ENCODE measurements at regions not wholly inside any gene's neighbourhood (a gene's known extent, or its start where the extent isn't known, plus 50 kb on each side); places are given as distances from the start of the nearest gene placed in this dataset.
"Not testable (repeated sequence)": the region's sequence is repeated elsewhere in the genome, so short reads cannot be mapped to it uniquely, and the experiment has no call there.

- DNase-seq (ENCODE audit: low spot score): not testable (repeated sequence)
Observed at GRCh38 chr6:66166713-66167112, 459.7 kb upstream of the EYS start.

DNA sequence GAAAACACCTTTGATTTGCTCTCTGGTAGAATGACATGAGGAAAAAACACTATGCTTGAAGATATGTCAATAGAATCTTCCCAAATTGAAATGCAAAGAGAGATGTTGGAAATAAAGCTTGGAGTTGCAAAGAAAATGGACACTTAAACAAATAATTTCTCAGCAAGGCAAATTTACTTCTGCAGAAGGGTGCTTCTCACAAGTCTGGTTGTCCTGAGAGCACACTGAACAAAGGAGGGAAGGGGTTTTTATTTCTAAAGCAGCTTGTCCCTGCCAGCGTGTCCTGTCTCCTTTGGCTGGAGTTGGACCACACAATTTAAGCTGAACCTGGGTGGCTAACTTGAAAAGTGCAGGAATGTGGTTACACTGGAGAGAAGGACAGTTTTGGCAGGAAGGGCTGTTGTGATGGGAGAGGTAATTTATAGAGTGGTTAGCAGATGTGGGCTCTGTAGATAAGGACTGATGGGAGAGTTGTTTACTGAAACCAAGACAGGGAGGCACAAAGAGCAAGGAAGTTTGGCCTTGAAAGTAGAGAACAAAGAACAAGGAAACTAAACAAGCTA lies 454.6 kb upstream of the EYS start:
- DNase-seq (ENCODE audit: low spot score): no peak

DNA sequence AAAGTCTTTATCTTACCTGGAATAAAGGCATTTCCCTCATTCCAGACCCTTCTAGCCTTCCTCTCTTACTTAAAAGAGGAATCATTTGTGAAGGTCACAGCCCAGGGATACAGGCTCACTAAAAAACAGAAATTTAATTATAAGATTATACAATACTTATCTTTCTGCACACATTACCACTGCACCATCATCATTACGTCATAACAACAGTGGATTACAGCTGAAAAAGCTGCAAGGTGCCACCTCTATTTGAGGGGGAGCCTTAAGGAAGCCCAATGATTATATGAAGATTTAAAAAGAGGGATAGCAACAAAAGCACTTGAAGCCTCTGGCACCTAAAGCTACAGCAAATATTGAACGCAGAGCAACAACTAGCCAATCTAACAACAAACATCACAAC lies 452.9 kb upstream of the EYS start:
- DNase-seq (ENCODE audit: low spot score): no peak

DNA sequence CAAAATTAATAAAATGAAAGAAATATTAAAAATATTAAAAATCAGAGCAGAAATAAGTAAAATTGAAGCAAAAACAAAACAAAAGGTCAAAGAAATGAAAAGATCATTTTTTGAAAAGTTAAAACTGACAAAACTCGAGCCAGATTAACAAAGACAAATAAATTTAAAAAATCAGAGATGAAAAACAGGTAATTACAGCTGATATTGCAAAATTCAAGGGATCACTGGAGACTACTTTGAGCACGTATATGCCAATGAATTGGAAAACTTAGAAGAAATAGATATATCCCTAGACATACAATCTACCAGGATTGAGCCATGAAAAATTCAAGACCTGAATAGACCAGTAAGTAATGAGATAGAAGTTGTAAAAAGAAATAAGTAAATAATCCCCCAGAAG lies 446.2 kb upstream of the EYS start:
- no peak for DNase-seq (ENCODE audit: low spot score)

GRCh38 chr6:66149132-66149531 lies 442.1 kb upstream of the EYS start:
- DNase-seq (ENCODE audit: low spot score): no peak

GRCh38 chr6:66145867-66146266 lies 438.8 kb upstream of the EYS start:
- DNase-seq (ENCODE audit: low spot score): no peak

GRCh38 chr6:66134021-66134420 lies 427.0 kb upstream of the EYS start:
- DNase-seq (ENCODE audit: low spot score): no peak

DNA sequence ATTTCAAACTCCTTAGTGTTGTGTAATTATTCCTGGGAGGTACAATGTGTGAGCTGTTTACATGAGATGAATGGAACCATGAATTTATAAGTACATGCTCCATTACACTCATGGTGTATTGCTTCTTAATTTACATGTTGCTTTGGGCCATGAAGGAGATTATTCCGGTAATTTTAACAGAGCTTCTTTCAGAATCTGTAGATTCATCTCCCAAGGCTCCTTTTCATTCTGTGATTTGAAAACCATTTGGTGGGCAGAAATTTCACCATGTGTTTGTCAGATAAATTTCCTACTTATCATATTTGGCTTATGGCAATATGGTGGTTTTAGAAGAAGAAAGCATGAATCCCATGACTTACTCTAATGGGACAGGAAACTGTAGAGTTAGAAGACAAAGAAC lies 421.6 kb upstream of the EYS start:
- DNase-seq (ENCODE audit: low spot score): no peak

- DNase-seq (ENCODE audit: low spot score): no peak
Observed at GRCh38 chr6:66128243-66128642, 421.2 kb upstream of the EYS start.

- DNase-seq (ENCODE audit: low spot score): no peak
Observed at GRCh38 chr6:66127061-66127460, 420.0 kb upstream of the EYS start.

GRCh38 chr6:66126358-66126757 lies 419.3 kb upstream of the EYS start:
- DNase-seq (ENCODE audit: low spot score): no peak

DNA sequence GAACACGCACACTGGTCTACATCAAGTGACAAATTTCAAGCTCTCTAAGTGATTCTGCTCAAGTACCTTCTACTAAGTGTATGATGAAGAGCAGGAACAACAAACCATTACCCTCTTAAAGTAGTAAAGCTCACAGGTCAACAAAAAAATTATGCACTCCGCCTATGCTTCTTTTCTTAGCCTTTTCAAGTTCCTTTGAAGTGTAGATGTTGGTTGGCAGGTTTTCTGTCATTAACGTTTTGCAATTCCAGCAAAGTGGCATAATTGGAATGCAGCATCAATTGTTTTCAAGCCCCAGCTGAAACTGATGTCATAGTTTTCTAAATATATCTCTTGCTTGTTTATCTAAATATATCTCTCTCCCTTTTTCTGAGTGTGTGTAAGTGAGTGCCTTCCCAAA lies 396.9 kb upstream of the EYS start:
- DNase-seq (ENCODE audit: low spot score): peak; percentile 37

DNA sequence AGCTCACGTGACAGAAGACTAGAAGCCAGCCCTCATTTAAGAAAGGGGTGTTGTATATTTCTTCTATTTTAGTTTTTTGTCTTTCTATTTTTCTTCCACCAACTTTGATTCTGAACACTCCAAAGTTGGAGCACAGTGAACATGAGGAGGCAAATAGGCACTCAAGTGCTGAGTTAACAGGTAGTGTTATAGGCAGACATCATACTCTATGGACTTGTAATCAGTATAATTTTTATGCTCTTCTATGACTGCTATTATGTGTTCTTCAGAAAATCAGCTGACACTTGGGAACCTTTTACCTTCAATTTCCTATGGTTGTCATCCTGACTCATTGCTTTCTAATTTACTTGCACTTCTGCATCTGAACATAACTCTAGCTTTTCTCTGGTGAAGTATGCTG lies 396.3 kb upstream of the EYS start:
- DNase-seq (ENCODE audit: low spot score): no peak

DNA sequence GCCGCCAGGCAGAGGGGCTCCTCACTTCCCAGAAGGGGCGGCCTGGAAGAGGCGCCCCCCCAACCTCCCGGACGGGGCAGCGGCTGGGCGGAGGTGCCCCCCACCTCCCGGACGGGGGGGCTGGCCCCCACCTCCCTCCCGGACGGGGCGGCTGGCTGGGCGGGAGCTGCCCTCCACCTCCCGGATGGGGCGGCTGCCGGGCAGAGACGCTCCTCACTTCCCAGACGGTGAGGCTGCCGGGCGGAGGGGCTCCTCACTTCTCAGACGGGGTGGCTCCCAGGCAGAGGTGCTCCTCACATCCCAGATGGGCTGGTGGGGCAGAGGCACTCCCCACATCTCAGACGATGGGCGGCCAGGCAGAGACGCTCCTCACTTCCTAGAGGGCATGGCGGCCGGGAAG lies 389.7 kb upstream of the EYS start:
- no peak for DNase-seq (ENCODE audit: low spot score)

GRCh38 chr6:66094615-66095014 lies 387.6 kb upstream of the EYS start:
- DNase-seq (ENCODE audit: low spot score): no peak

- not testable (repeated sequence) for DNase-seq (ENCODE audit: low spot score)
Observed at GRCh38 chr6:66092306-66092705, 385.3 kb upstream of the EYS start.

DNA sequence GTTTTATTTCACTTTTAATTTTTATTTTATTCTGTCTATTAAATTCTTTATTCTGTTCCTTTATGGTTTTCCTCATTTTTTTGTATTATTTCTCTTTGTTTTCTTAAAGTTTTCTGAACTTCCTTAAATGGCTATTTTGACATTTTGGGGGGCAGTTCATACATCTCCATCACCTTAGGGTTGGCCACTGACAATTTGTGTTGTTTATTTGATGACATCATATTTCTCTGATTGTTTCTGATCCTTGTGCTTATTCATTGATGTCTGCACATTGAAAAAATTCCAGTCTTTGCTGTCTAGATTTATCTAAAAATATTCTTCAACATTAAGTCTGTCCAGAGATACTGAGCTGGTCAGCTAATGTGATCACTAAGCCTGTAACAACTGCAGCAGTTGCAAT lies 379.5 kb upstream of the EYS start:
- DNase-seq (ENCODE audit: low spot score): no peak

- no peak for DNase-seq (ENCODE audit: low spot score)
Observed at GRCh38 chr6:66082914-66083313, 375.9 kb upstream of the EYS start.

GRCh38 chr6:66068907-66069306 lies 361.9 kb upstream of the EYS start:
- DNase-seq (ENCODE audit: low spot score): no peak

DNA sequence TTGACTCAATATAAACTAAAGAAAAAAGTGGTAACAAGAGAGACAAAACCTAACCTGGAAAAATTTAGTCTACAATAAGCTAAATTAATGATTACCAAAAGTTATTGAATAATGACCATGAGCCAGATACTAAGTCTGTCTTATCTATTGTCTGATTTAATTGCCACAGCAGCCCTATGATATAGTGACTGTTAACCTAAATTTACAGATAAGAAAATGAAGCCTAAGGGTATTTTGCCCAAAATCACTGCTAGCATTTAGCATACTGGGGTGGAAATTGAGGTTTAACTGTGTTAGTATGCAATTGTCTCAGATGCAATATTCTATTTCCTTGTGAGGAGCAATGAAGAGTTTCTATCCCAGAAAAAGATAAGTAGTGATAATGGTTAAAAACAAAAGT lies 361.0 kb upstream of the EYS start:
- no peak for DNase-seq (ENCODE audit: low spot score)

DNA sequence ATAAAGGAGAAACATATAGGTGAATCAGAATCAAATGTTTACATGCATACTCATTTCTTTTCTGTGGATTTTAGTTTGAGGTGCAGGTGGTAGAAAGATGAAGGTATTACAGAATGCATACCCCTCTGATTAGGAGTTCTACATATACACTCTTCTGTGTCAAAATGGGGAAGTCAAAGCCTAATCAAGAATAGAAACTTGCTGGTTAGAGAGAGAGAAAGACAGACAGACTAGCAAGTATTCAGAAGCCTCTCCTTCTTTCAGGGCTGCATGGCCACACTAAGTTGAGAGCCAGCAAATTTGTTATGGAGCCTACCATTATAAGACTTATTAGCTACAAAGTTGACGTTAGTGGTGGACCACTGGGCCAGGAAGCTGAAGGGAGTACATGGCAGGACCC lies 358.3 kb upstream of the EYS start:
- DNase-seq (ENCODE audit: low spot score): no peak

DNA sequence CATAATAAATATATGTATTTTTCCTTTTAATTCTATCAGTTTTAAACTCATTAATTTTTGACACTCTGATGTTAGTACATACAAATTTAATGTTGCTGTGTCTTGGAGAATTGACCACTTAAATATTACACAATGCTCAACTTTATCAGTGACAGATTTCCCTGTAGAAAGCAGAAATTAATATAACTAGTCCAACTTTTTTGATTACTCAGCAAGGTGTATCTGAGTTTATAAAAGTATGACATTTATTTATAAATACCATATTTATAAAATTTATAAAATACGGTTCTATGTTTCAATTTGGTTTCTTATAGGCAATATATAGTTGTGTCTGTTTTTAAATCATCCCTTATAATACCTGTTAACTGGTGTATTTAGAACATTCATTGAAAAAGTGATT lies 350.0 kb upstream of the EYS start:
- no peak for DNase-seq (ENCODE audit: low spot score)

- DNase-seq (ENCODE audit: low spot score): no peak
Observed at GRCh38 chr6:66054967-66055366, 347.9 kb upstream of the EYS start.

- no peak for DNase-seq (ENCODE audit: low spot score)
Observed at GRCh38 chr6:66051812-66052211, 344.8 kb upstream of the EYS start.

Measured in H4 (cell line).